Caco-2 (cell line): ENCODE measurements at regions not wholly inside any gene's neighbourhood (a gene's known extent, or its start where the extent isn't known, plus 50 kb on each side); places are given as distances from the start of the nearest gene placed in this dataset.

ENCODE experiments used
- BruUV-seq: library from RNA; stranded (reverse); fragments of 400-500 nt; replicated peaks from 2 replicates; lab custom pipeline; 2021; lab: Mats Ljungman, UMichigan
- CTCF ChIA-PET: fragments of 300-600 bp; sonication (Branson Sonifier 250); formaldehyde crosslinking; loops from one replicate; lab custom pipeline; 2022; ENCODE audit warnings: antibody characterized with exemption; lab: Charles Lee
- POLR2A ChIA-PET: fragments of 300-600 bp; sonication (Branson Sonifier 250); formaldehyde crosslinking; loops from one replicate; lab custom pipeline; 2022; ENCODE audit warnings: antibody characterized with exemption; lab: Charles Lee
- DNase-seq, 2 experiments: peaks; one replicate each; pipeline versions ENCODE4 v3.0.0 to v3.0.0-alpha.2; 2020 to 2022
- H3K27me3 ChIP-seq: replicated peaks from 2 replicates; pipeline ENCODE4 v1.6.0; 2011; ENCODE audit warnings: low read length; ENCODE audit not compliant: control insufficient read depth, insufficient read depth
- H3K36me3 ChIP-seq: 2 replicates; pipeline ENCODE4 v1.5.1; 2011; ENCODE audit warnings: low read length; ENCODE audit not compliant: control insufficient read depth, insufficient read depth
- H3K4me1 ChIP-seq: fragments of 250-450 bp; sonication (Bioruptor Pico); 2 replicates; pipeline ENCODE4 v1.5.1; 2020; ENCODE audit warnings: mild to moderate bottlenecking
- H3K4me3 ChIP-seq: 2 replicates; pipeline ENCODE4 v1.5.1; 2011; ENCODE audit warnings: low read depth, mild to moderate bottlenecking, control low read depth, low read length
- H3K9me3 ChIP-seq: fragments of 250-450 bp; sonication (Bioruptor Pico); 2 replicates; pipeline ENCODE4 v1.5.1; 2020; ENCODE audit warnings: mild to moderate bottlenecking, moderate library complexity
- H3K27ac Mint-ChIP-seq: one replicate; pipeline ENCODE4 v1.8.0; 2022; ENCODE audit warnings: mixed read lengths; ENCODE audit not compliant: unreplicated experiment
- H3K27me3 Mint-ChIP-seq: one replicate; pipeline ENCODE4 v1.8.0; 2022; ENCODE audit warnings: mixed read lengths; ENCODE audit not compliant: insufficient read depth, unreplicated experiment
- H3K36me3 Mint-ChIP-seq: one replicate; pipeline ENCODE4 v1.8.0; 2022; ENCODE audit warnings: mild to moderate bottlenecking, mixed read lengths; ENCODE audit not compliant: insufficient read depth, unreplicated experiment
- H3K4me1 Mint-ChIP-seq: one replicate; pipeline ENCODE4 v1.8.0; 2022; ENCODE audit warnings: low read depth, mixed read lengths; ENCODE audit not compliant: unreplicated experiment
- H3K4me3 Mint-ChIP-seq: one replicate; pipeline ENCODE4 v1.8.0; 2022; ENCODE audit warnings: mild to moderate bottlenecking, moderate library complexity, mixed read lengths; ENCODE audit not compliant: unreplicated experiment
- H3K9me3 Mint-ChIP-seq: one replicate; pipeline ENCODE4 v1.8.0; 2022; ENCODE audit warnings: mixed read lengths; ENCODE audit not compliant: unreplicated experiment
- CTCF ChIP-seq, 2 experiments: fragments of 200-600 bp in 1 of 2; IDR thresholded peaks; 1 replicate in 1 of 2; 2 replicates in 1 of 2; pipeline versions ENCODE4 v1.5.1 to v1.8.0; 2011 to 2022; ENCODE audit warnings: antibody characterized with exemption in 1 of 2, control low read depth in 1 of 2, inconsistent platforms in 1 of 2, low read depth in 1 of 2, low read length in 1 of 2, mild to moderate bottlenecking in 1 of 2, moderate library complexity in 1 of 2; ENCODE audit not compliant: insufficient read depth in 1 of 2, severe bottlenecking in 1 of 2, unreplicated experiment in 1 of 2
- intact Hi-C: fragments of 100-400 bp; cut with micrococcal nuclease; formaldehyde crosslinking; loops from one replicate; pipeline ENCODE4 v1.10.0; 2022; ENCODE audit not compliant: unreplicated experiment

GRCh38 chr5:91443761-91444467 lies 60.8 kb upstream of the ARRDC3 start:
- intact Hi-C loops: no loop called here
- POLR2A ChIA-PET: no interaction called here
- CTCF ChIA-PET: no interaction called here
- TF ChIP-seq CTCF (IDR thresholded peaks at IDR 0.05; ENCODE audit: insufficient read depth in 1 of 2, low read depth in 1 of 2, low read length in 1 of 2, severe bottlenecking in 1 of 2, unreplicated experiment in 1 of 2): no peak
- no peaks in the 10 kb centered on the region for H3K36me3 Mint-ChIP-seq
- no peak overlapping the region for H3K4me3 Mint-ChIP-seq
- no peak for DNase-seq
- H3K27me3 Mint-ChIP-seq: no peaks in the 10 kb centered on the region
- Histone ChIP-seq H3K4me1 (peaks cover 5% of the 10 kb centered on the region), H3K4me3 (no peak overlapping the region), H3K27me3 (no peaks in the 10 kb centered on the region), H3K9me3 (no peaks in the 10 kb centered on the region), H3K36me3 (no peaks in the 10 kb centered on the region)
- no peak overlapping the region for H3K27ac Mint-ChIP-seq
- BruUV-seq: no TSS peak
- H3K4me1 Mint-ChIP-seq: peaks cover 2% of the 10 kb centered on the region
- H3K9me3 Mint-ChIP-seq: no peaks in the 10 kb centered on the region

- Mint-ChIP-seq H3K9me3 (no peaks in the 10 kb centered on the region), H3K4me3 (no peak overlapping the region), H3K36me3 (no peaks in the 10 kb centered on the region), H3K27ac (no peak overlapping the region), H3K27me3 (no peaks in the 10 kb centered on the region), H3K4me1 (no peaks in the 10 kb centered on the region)
- ChIA-PET CTCF (no interaction called here), POLR2A (no interaction called here)
- no peak for DNase-seq
- BruUV-seq: no TSS peak
- no peak overlapping the region for H3K4me3 ChIP-seq
- H3K9me3 ChIP-seq: no peaks in the 10 kb centered on the region
- no peak for TF ChIP-seq CTCF (IDR thresholded peaks at IDR 0.05; ENCODE audit: insufficient read depth in 1 of 2, low read depth in 1 of 2, low read length in 1 of 2, severe bottlenecking in 1 of 2, unreplicated experiment in 1 of 2)
- no peaks in the 10 kb centered on the region for H3K4me1 ChIP-seq
- no peaks in the 10 kb centered on the region for H3K36me3 ChIP-seq
- intact Hi-C loops: no loop called here
- H3K27me3 ChIP-seq: no peaks in the 10 kb centered on the region
These were observed 59.9 kb upstream of the ARRDC3 start for GRCh38 chr5:91443023-91443422.

GRCh38 chr5:91441082-91441481 lies 58.0 kb upstream of the ARRDC3 start:
- no peaks in the 10 kb centered on the region for H3K36me3 Mint-ChIP-seq
- no peaks in the 10 kb centered on the region for H3K27me3 Mint-ChIP-seq
- intact Hi-C loops: no loop called here
- H3K27me3 ChIP-seq: no peaks in the 10 kb centered on the region
- no peak overlapping the region for H3K4me3 ChIP-seq
- H3K27ac Mint-ChIP-seq: no peak overlapping the region
- ChIA-PET POLR2A (no interaction called here), CTCF (no interaction called here)
- no peaks in the 10 kb centered on the region for H3K4me1 ChIP-seq
- TF ChIP-seq CTCF (IDR thresholded peaks at IDR 0.05; ENCODE audit: insufficient read depth in 1 of 2, low read depth in 1 of 2, low read length in 1 of 2, severe bottlenecking in 1 of 2, unreplicated experiment in 1 of 2): no peak
- H3K9me3 Mint-ChIP-seq: no peaks in the 10 kb centered on the region
- H3K4me3 Mint-ChIP-seq: no peak overlapping the region
- no peaks in the 10 kb centered on the region for H3K9me3 ChIP-seq
- DNase-seq: no peak
- no peaks in the 10 kb centered on the region for H3K36me3 ChIP-seq
- BruUV-seq: no TSS peak
- H3K4me1 Mint-ChIP-seq: no peaks in the 10 kb centered on the region
